Astrocyte (in vitro differentiated cells and primary cell): ENCODE measurements at regions not wholly inside any gene's neighbourhood (a gene's known extent, or its start where the extent isn't known, plus 50 kb on each side); places are given as distances from the start of the nearest gene placed in this dataset.

Experiments used
- DNase-seq: peaks from one replicate; pipeline ENCODE4 v3.0.0-alpha.2; 2010; ENCODE audit warnings: low read depth
- FAIRE-seq: peaks from 2 replicates; lab custom pipeline; 2011; peaks lifted over from hg19 to GRCh38; lab: Jason Lieb, UNC
- H2AFZ ChIP-seq: 2 replicates; pipeline ENCODE4 v1.6.0; 2012; ENCODE audit warnings: low read depth, low read length, inconsistent platforms
- H3K27ac ChIP-seq: 2 replicates; pipeline ENCODE4 v1.5.1; 2011; ENCODE audit warnings: low read depth, low read length, inconsistent platforms
- H3K27me3 ChIP-seq: 2 replicates; pipeline ENCODE4 v1.6.0; 2011; ENCODE audit warnings: low read length, inconsistent platforms; ENCODE audit not compliant: insufficient read depth
- H3K36me3 ChIP-seq: 2 replicates; pipeline ENCODE4 v1.5.1; 2011; ENCODE audit warnings: low read length, inconsistent platforms; ENCODE audit not compliant: insufficient read depth
- H3K4me1 ChIP-seq: 2 replicates; pipeline ENCODE4 v1.5.1; 2011; ENCODE audit warnings: low read length, inconsistent platforms; ENCODE audit not compliant: insufficient read depth
- H3K4me2 ChIP-seq: 2 replicates; pipeline ENCODE4 v1.6.0; 2012; ENCODE audit warnings: low read length, inconsistent platforms
- H3K4me3 ChIP-seq: 2 replicates; pipeline ENCODE4 v1.5.1; 2011; ENCODE audit warnings: low read depth, mild to moderate bottlenecking, low read length, inconsistent platforms; ENCODE audit not compliant: insufficient read depth
- H3K79me2 ChIP-seq: 2 replicates; pipeline ENCODE4 v1.6.0; 2012; ENCODE audit warnings: mild to moderate bottlenecking, low read length, inconsistent platforms; ENCODE audit not compliant: insufficient read depth
- H3K9ac ChIP-seq: 2 replicates; pipeline ENCODE4 v1.6.0; 2012; ENCODE audit warnings: mild to moderate bottlenecking, low read length, inconsistent platforms
- H3K9me3 ChIP-seq: 2 replicates; pipeline ENCODE4 v1.5.1; 2012; ENCODE audit warnings: low read depth, mild to moderate bottlenecking, low read length, inconsistent platforms; ENCODE audit not compliant: insufficient read depth
- H4K20me1 ChIP-seq: 2 replicates; pipeline ENCODE4 v1.6.0; 2012; ENCODE audit warnings: low read length, inconsistent platforms; ENCODE audit not compliant: insufficient read depth
- H3K27ac Mint-ChIP-seq: one replicate; pipeline ENCODE4 v1.8.0; 2021; ENCODE audit warnings: mild to moderate bottlenecking, mixed read lengths; ENCODE audit not compliant: unreplicated experiment
- H3K27me3 Mint-ChIP-seq: one replicate; pipeline ENCODE4 v1.8.0; 2021; ENCODE audit warnings: low read depth, mixed read lengths; ENCODE audit not compliant: unreplicated experiment
- H3K36me3 Mint-ChIP-seq: one replicate; pipeline ENCODE4 v1.8.0; 2021; ENCODE audit warnings: low read depth, mixed read lengths; ENCODE audit not compliant: unreplicated experiment
- H3K4me1 Mint-ChIP-seq: one replicate; pipeline ENCODE4 v1.8.0; 2021; ENCODE audit warnings: low read depth, mixed read lengths; ENCODE audit not compliant: unreplicated experiment
- H3K4me3 Mint-ChIP-seq: one replicate; pipeline ENCODE4 v1.8.0; 2021; ENCODE audit warnings: mild to moderate bottlenecking, moderate library complexity, mixed read lengths; ENCODE audit not compliant: unreplicated experiment
- H3K9me3 Mint-ChIP-seq: one replicate; pipeline ENCODE4 v1.8.0; 2021; ENCODE audit warnings: mild to moderate bottlenecking, mixed read lengths; ENCODE audit not compliant: unreplicated experiment
- EZH2 ChIP-seq: IDR thresholded peaks from 2 replicates; pipeline ENCODE4 v1.6.1; 2012; ENCODE audit warnings: mild to moderate bottlenecking, low read length, inconsistent platforms; ENCODE audit not compliant: insufficient read depth
- TF ChIP-seq, protein P1 (sequence below): IDR thresholded peaks from 2 replicates; pipeline ENCODE4 v1.5.1; 2011; ENCODE audit warnings: low read depth, mild to moderate bottlenecking, inconsistent platforms, low read length, moderate library complexity; ENCODE audit not compliant: insufficient read depth

DNA sequence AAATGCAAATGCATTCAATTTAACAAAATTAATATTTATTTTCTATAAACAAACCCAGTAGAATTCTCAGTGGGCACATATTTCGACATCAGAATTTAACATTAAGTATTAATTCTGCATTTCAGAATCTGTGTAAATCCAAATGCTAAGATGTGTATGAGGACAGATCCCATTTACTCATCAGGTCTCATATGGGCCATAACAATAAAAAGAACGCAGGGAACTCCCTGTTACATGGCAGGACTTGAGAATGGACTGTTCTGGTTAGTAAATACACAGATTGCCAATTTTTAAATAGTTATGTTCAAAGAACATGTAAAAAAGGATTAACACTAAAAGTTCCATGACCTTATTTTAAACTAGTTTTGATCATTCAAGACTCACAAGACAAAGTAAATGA lies 104.0 kb downstream of the SLC30A10 start:
- FAIRE-seq (no peak), DNase-seq (no peak)
- Histone ChIP-seq H3K9ac (no peak overlapping the region), H3K27ac (no peak overlapping the region), H3K4me2 (no peak overlapping the region), H3K79me2 (no peaks in the 10 kb centered on the region), H3K4me1 (no peaks in the 10 kb centered on the region), H3K4me3 (no peak overlapping the region), H4K20me1 (no peaks in the 10 kb centered on the region), H3K9me3 (no peaks in the 10 kb centered on the region), H3K27me3 (no peaks in the 10 kb centered on the region), H3K36me3 (no peaks in the 10 kb centered on the region), H2AFZ (no peak overlapping the region)
- Mint-ChIP-seq H3K9me3 (no peaks in the 10 kb centered on the region), H3K4me3 (no peak overlapping the region), H3K27ac (no peak overlapping the region), H3K27me3 (peaks cover 3% of the 10 kb centered on the region), H3K4me1 (no peaks in the 10 kb centered on the region), H3K36me3 (no peaks in the 10 kb centered on the region)
- TF ChIP-seq EZH2, result no peak
- TF ChIP-seq, protein P1, sequence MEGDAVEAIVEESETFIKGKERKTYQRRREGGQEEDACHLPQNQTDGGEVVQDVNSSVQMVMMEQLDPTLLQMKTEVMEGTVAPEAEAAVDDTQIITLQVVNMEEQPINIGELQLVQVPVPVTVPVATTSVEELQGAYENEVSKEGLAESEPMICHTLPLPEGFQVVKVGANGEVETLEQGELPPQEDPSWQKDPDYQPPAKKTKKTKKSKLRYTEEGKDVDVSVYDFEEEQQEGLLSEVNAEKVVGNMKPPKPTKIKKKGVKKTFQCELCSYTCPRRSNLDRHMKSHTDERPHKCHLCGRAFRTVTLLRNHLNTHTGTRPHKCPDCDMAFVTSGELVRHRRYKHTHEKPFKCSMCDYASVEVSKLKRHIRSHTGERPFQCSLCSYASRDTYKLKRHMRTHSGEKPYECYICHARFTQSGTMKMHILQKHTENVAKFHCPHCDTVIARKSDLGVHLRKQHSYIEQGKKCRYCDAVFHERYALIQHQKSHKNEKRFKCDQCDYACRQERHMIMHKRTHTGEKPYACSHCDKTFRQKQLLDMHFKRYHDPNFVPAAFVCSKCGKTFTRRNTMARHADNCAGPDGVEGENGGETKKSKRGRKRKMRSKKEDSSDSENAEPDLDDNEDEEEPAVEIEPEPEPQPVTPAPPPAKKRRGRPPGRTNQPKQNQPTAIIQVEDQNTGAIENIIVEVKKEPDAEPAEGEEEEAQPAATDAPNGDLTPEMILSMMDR, result no peak

DNA sequence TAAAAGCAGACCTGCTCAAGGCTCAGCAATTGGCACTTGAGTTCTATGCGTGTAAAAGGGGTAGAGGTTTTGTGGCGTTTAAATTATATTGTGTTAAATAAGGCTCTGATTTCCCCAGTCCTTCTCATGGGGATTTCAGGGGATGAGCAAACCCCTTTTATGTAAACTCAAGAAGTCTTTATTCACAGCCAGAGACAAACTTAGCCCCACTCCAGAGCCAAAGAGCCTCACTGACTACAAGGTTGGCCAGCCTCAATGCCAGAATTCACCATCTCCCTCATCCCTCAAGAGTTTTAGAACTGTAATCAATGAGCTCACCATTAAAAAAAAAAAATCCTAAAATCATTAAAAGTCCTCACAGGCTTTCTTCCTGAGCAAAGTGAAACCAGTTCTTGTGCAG lies 107.8 kb downstream of the SLC30A10 start:
- Mint-ChIP-seq H3K27me3 (peaks cover 2% of the 10 kb centered on the region), H3K36me3 (no peaks in the 10 kb centered on the region), H3K4me1 (no peaks in the 10 kb centered on the region), H3K9me3 (no peaks in the 10 kb centered on the region), H3K27ac (no peak overlapping the region), H3K4me3 (no peak overlapping the region)
- H3K27ac ChIP-seq, result no peak overlapping the region
- H3K36me3 ChIP-seq, result no peaks in the 10 kb centered on the region
- H3K9ac ChIP-seq, result no peak overlapping the region
- H4K20me1 ChIP-seq, result no peaks in the 10 kb centered on the region
- H3K4me3 ChIP-seq, result no peak overlapping the region
- no peaks in the 10 kb centered on the region for H3K9me3 ChIP-seq
- no peaks in the 10 kb centered on the region for H3K4me1 ChIP-seq
- no peak overlapping the region for H2AFZ ChIP-seq
- no peaks in the 10 kb centered on the region for H3K79me2 ChIP-seq
- no peak for DNase-seq
- FAIRE-seq, result no peak
- H3K27me3 ChIP-seq, result no peaks in the 10 kb centered on the region
- no peak overlapping the region for H3K4me2 ChIP-seq
- TF ChIP-seq, protein P1, result no peak
- no peak for TF ChIP-seq EZH2

DNA sequence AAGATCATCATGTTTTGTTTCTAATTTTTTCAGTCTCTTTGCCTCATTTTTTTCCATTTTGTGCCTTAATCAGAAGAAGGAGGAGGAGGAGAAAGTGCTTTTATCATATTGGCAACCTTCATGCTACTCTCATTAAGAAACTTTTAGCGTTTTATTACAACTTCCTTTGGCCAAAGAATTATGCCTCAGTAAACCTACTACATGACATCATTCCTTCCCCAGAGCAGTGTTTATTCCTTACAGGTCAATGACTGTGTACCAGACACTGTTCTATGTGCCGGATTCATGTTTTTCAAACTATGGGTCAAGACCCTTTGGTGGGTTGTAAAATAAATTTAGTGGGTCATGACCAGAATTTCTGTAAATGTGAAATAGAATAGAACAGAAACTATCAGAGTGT lies 110.4 kb downstream of the SLC30A10 start:
- DNase-seq (no peak), FAIRE-seq (no peak)
- no peak for TF ChIP-seq EZH2
- TF ChIP-seq, protein P1, result no peak
- H3K9ac ChIP-seq, result no peak overlapping the region
- no peaks in the 10 kb centered on the region for H3K36me3 ChIP-seq
- no peaks in the 10 kb centered on the region for H4K20me1 ChIP-seq
- H3K9me3 ChIP-seq, result no peaks in the 10 kb centered on the region
- Mint-ChIP-seq H3K4me3 (no peak overlapping the region), H3K4me1 (no peaks in the 10 kb centered on the region), H3K27ac (no peak overlapping the region), H3K9me3 (no peaks in the 10 kb centered on the region), H3K36me3 (no peaks in the 10 kb centered on the region), H3K27me3 (peaks cover 4% of the 10 kb centered on the region)
- no peak overlapping the region for H2AFZ ChIP-seq
- H3K79me2 ChIP-seq, result no peaks in the 10 kb centered on the region
- peaks cover 2% of the 10 kb centered on the region for H3K27me3 ChIP-seq
- H3K4me2 ChIP-seq, result no peak overlapping the region
- no peak overlapping the region for H3K27ac ChIP-seq
- H3K4me3 ChIP-seq, result no peak overlapping the region
- H3K4me1 ChIP-seq, result no peaks in the 10 kb centered on the region
